ENCODE measurements at regions not wholly inside any gene's neighbourhood (a gene's known extent, or its start where the extent isn't known, plus 50 kb on each side); places are given as distances from the start of the nearest gene placed in this dataset.

GRCh38 chr6:78614961-78615360, 252.4 kb upstream of the IRAK1BP1 start:
- TF ChIP-seq CTCF (IDR thresholded peaks at IDR 0.05; ENCODE audit: insufficient read depth, low read length) (no peak), POLR2AphosphoS5 (IDR thresholded peaks at IDR 0.05; ENCODE audit: low read depth) (no peak)
